OCI-LY7 (cell line): ENCODE measurements at regions not wholly inside any gene's neighbourhood (a gene's known extent, or its start where the extent isn't known, plus 50 kb on each side); places are given as distances from the start of the nearest gene placed in this dataset.

Experiments
- CTCF ChIP-seq: fragments of 200-600 bp; sonication (generic); conservative IDR thresholded peaks from 2 replicates; pipeline ENCODE4 v1.5.1; 2014; ENCODE audit warnings: mild to moderate bottlenecking, antibody characterized with exemption, low read length, moderate library complexity, mixed read lengths
- EZH2phosphoT487 ChIP-seq: fragments of 200-600 bp; sonication (generic); IDR thresholded peaks from 2 replicates; pipeline ENCODE4 v1.6.1; 2018; ENCODE audit warnings: low read depth, borderline replicate concordance, mild to moderate bottlenecking, mixed run types, antibody characterized with exemption, low read length, moderate library complexity, mixed read lengths

GRCh38 chr3:84510007-84510406 lies 448.8 kb upstream of the CADM2 start:
- TF ChIP-seq CTCF, result no peak
- no peak for TF ChIP-seq EZH2phosphoT487
